Uterus (tissue), 3 donors: ENCODE measurements at regions not wholly inside any gene's neighbourhood (a gene's known extent, or its start where the extent isn't known, plus 50 kb on each side); places are given as distances from the start of the nearest gene placed in this dataset.

Experiments used
- DNase-seq, 2 donors: peaks; one replicate each; pipeline ENCODE4 v3.0.0-alpha.2; 2019 to 2020
- H3K27ac ChIP-seq, 2 donors: fragments of 200-600 bp; sonication (generic); 1 replicate in 1 of 2; 2 replicates in 1 of 2; pipeline ENCODE4 v1.5.1; 2016 to 2018
- H3K27me3 ChIP-seq, 2 donors: fragments of 200-600 bp; sonication (generic); one replicate each; pipeline ENCODE4 v1.5.1; 2018 to 2019; ENCODE audit warnings: control low read depth in 1 of 2
- H3K36me3 ChIP-seq, 2 donors: fragments of 200-600 bp; sonication (generic); one replicate each; pipeline ENCODE4 v1.5.1; 2019; ENCODE audit warnings: control low read depth in 1 of 2
- H3K4me1 ChIP-seq, 2 donors: fragments of 200-600 bp; sonication (generic); one replicate each; pipeline ENCODE4 v1.5.1; 2018 to 2019; ENCODE audit warnings: control low read depth in 1 of 2
- H3K4me3 ChIP-seq, 2 donors: fragments of 200-600 bp; sonication (generic); 1 replicate in 1 of 2; 2 replicates in 1 of 2; pipeline ENCODE4 v1.5.1; 2018 to 2019; ENCODE audit warnings: mild to moderate bottlenecking in 1 of 2
- H3K9me3 ChIP-seq, 2 donors: fragments of 200-600 bp; sonication (generic); one replicate each; pipeline ENCODE4 v1.5.1; 2019; ENCODE audit warnings: control low read depth in 1 of 2
- POLR2A ChIP-seq, 2 donors: fragments of 450-650 bp; IDR thresholded peaks; one replicate each; pipeline ENCODE4 v1.6.1; 2016; ENCODE audit warnings: antibody characterized with exemption in 2 of 2, mild to moderate bottlenecking in 1 of 2, moderate library complexity in 1 of 2
- intact Hi-C: fragments of 100-400 bp; cut with DNase I; formaldehyde crosslinking; loops from one replicate; pipeline ENCODE4 v1.15.1; 2023; ENCODE audit warnings: low total_unique reads
- TF ChIP-seq, protein P1 (sequence below), 4 experiments: fragments of 200-600 bp in 2 of 4; fragments of 450-650 bp in 2 of 4; sonication (generic) in 2 of 4; IDR thresholded peaks; one replicate each; pipeline ENCODE4 v1.5.1; 2016 to 2019; ENCODE audit warnings: antibody characterized with exemption in 4 of 4, mild to moderate bottlenecking in 2 of 4, moderate library complexity in 1 of 4
- donor health status: DM: yes; HTN: yes; CAD: no.

DNA sequence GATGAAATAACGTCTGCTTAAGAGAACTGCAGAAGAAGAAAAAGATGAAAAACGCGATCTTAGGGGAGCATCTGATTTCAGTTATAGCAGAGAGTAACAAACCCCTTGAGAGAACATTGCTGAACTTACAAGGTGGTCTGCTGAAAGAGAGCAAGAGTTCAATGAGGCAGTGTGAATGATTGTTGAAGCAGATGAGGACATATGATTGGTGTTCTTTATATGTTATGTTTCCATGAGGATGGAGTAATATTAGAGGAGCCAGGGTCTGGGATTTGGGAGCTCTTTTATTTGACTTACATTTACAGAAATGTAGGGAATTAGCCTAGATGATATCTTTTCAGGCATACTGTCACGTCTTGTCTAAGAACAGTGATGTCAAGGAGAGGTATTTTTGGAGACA lies 1302.0 kb downstream of the KCNT2 start:
- Histone ChIP-seq H3K4me3 (no peak overlapping the region), H3K27me3 (no peaks in the 10 kb centered on the region), H3K27ac (no peak overlapping the region), H3K9me3 (no peaks in the 10 kb centered on the region), H3K36me3 (no peaks in the 10 kb centered on the region), H3K4me1 (no peaks in the 10 kb centered on the region)
- TF ChIP-seq POLR2A (IDR thresholded peaks at IDR 0.05): no peak
- TF ChIP-seq, protein P1, sequence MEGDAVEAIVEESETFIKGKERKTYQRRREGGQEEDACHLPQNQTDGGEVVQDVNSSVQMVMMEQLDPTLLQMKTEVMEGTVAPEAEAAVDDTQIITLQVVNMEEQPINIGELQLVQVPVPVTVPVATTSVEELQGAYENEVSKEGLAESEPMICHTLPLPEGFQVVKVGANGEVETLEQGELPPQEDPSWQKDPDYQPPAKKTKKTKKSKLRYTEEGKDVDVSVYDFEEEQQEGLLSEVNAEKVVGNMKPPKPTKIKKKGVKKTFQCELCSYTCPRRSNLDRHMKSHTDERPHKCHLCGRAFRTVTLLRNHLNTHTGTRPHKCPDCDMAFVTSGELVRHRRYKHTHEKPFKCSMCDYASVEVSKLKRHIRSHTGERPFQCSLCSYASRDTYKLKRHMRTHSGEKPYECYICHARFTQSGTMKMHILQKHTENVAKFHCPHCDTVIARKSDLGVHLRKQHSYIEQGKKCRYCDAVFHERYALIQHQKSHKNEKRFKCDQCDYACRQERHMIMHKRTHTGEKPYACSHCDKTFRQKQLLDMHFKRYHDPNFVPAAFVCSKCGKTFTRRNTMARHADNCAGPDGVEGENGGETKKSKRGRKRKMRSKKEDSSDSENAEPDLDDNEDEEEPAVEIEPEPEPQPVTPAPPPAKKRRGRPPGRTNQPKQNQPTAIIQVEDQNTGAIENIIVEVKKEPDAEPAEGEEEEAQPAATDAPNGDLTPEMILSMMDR (IDR thresholded peaks at IDR 0.05): no peak
- DNase-seq: no peak
- intact Hi-C loops: no loop called here

DNA sequence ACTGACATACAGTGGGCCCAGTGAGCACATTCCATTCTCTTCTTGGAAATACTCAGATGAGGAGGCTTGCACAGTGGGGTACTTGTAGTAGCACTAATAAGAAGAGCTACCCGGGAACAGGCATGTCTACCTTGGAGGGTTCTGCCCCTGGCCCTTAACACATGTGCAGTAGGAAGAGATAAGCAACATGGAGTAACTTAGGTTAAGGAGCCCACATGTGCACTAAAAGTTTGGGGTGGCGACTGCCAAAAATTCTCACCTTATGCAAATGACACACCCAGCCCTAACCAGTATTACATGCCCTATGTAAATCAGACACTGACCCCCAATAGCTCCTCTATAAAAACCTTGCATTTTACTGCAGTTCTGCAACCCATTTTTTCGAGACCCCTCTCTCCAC lies 1313.3 kb downstream of the KCNT2 start:
- H3K27me3 ChIP-seq: no peaks in the 10 kb centered on the region
- no peaks in the 10 kb centered on the region for H3K4me1 ChIP-seq
- TF ChIP-seq POLR2A (IDR thresholded peaks at IDR 0.05): no peak
- TF ChIP-seq, protein P1 (IDR thresholded peaks at IDR 0.05): no peak
- intact Hi-C loops: no loop called here
- H3K9me3 ChIP-seq: no peaks in the 10 kb centered on the region
- no peaks in the 10 kb centered on the region for H3K36me3 ChIP-seq
- DNase-seq: no peak
- no peak overlapping the region for H3K4me3 ChIP-seq
- H3K27ac ChIP-seq: no peak overlapping the region

- TF ChIP-seq, protein P1 (IDR thresholded peaks at IDR 0.05): no peak
- TF ChIP-seq POLR2A (IDR thresholded peaks at IDR 0.05): no peak
- DNase-seq: no peak
- intact Hi-C loops: no loop called here
- Histone ChIP-seq H3K36me3 (no peaks in the 10 kb centered on the region), H3K27ac (no peak overlapping the region), H3K9me3 (no peaks in the 10 kb centered on the region), H3K4me1 (no peaks in the 10 kb centered on the region), H3K27me3 (no peaks in the 10 kb centered on the region), H3K4me3 (no peak overlapping the region)
Measured at GRCh38 chr1:195278644-195279043, 1329.6 kb downstream of the KCNT2 start.

- Histone ChIP-seq H3K27ac (no peak overlapping the region), H3K9me3 (no peaks in the 10 kb centered on the region), H3K4me3 (no peak overlapping the region), H3K36me3 (no peaks in the 10 kb centered on the region), H3K27me3 (no peaks in the 10 kb centered on the region), H3K4me1 (no peaks in the 10 kb centered on the region)
- intact Hi-C loops: no loop called here
- TF ChIP-seq POLR2A (IDR thresholded peaks at IDR 0.05): no peak
- TF ChIP-seq, protein P1 (IDR thresholded peaks at IDR 0.05): no peak
- no peak for DNase-seq
Measured at GRCh38 chr1:195275710-195276109, 1332.5 kb downstream of the KCNT2 start.

GRCh38 chr1:195251900-195252299 lies 1356.3 kb downstream of the KCNT2 start:
- no peaks in the 10 kb centered on the region for H3K4me1 ChIP-seq
- intact Hi-C loops: no loop called here
- H3K27me3 ChIP-seq: no peaks in the 10 kb centered on the region
- no peak for DNase-seq
- no peaks in the 10 kb centered on the region for H3K36me3 ChIP-seq
- no peak overlapping the region for H3K27ac ChIP-seq
- no peaks in the 10 kb centered on the region for H3K9me3 ChIP-seq
- no peak for TF ChIP-seq POLR2A (IDR thresholded peaks at IDR 0.05)
- no peak overlapping the region for H3K4me3 ChIP-seq

DNA sequence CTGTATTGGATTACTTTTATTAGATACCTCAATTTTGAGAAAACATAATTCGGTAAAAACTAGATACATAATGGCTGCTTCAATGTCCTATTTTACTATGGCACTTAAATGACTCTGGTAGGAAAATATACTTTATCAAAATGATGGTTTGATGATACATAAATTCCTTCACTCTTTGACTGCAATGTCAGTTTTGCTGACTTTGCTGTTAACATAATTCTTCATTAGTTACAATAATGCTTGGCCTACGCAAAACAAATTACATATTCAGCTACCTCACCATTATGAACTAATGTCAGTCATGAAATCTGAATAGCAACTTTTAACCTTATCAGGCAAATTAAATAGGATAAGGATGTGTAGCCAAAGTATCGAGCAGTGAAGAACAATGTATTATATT lies 1364.7 kb downstream of the KCNT2 start:
- Histone ChIP-seq H3K4me1 (no peaks in the 10 kb centered on the region), H3K27me3 (no peaks in the 10 kb centered on the region), H3K27ac (no peak overlapping the region), H3K36me3 (no peaks in the 10 kb centered on the region), H3K4me3 (no peak overlapping the region), H3K9me3 (no peaks in the 10 kb centered on the region)
- intact Hi-C loops: no loop called here
- no peak for TF ChIP-seq POLR2A (IDR thresholded peaks at IDR 0.05)
- TF ChIP-seq, protein P1 (IDR thresholded peaks at IDR 0.05): no peak
- DNase-seq: no peak
